ENCODE measurements at regions not wholly inside any gene's neighbourhood (a gene's known extent, or its start where the extent isn't known, plus 50 kb on each side); places are given as distances from the start of the nearest gene placed in this dataset.
A peak's percentile ranks its signal among the peaks of the same experiment; 100 is the strongest.
"Not testable (repeated sequence)": the region's sequence is repeated elsewhere in the genome, so short reads cannot be mapped to it uniquely, and the experiment has no call there.

DNA sequence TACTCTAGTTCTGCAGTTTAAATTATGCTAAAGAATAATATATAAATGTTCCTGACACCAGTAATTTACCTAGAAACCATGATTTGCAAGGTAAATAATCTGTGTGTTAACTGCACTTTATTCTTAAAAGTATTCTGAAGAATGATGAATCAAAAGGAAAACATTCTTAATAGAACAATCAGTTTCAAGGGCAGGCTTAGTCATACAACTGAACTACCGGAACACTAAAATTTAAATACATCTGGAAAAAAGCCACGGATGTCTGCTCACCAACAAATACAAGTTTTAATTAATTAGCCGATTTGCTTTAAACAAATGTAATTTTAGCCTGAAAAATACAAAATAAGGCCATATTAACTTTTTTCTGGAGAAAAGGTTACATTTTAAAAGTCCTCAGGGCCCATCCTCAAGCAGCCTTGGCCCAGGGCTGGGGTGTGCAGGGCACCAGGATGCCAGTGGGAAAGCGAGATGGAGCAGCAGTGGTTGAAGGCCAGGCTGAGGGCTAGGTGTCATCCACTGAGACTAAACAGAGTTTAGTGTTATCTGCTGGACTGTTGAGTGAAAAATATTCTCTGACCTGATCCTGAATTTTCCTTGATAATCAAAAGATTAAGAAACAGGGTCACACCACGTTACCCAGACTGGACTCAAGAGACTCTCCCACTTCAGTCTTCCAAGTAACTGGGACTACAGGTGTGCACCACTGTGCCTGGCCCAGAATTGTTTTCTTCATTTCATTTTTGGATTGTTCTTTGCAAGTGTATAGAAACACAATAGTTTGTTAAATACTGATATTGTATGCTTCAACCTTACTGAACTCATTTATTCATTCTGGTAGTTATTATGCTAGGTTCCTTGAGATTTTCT is 88.2 kb upstream of the DST start:
- Histone ChIP-seq H3K4me3 (replicated peaks in 1 of 3; ENCODE audit: low read depth in 2 of 3, low read length in 3 of 3) (no peak overlapping the region), H3K36me3 (replicated peaks in 1 of 2; ENCODE audit: control insufficient read depth in 1 of 2, insufficient read depth in 2 of 2, low read length in 2 of 2) (no peaks in the 10 kb centered on the region), H3K27ac (ENCODE audit: low read depth in 1 of 2, low read length in 2 of 2) (no peak overlapping the region), H4K20me1 (ENCODE audit: insufficient read depth, low read length) (no peaks in the 10 kb centered on the region), H3K9me3 (replicated peaks in 1 of 2; ENCODE audit: control insufficient read depth in 1 of 2, insufficient read depth in 1 of 2, low read length in 2 of 2) (no peaks in the 10 kb centered on the region), H3K4me1 (ENCODE audit: control insufficient read depth in 1 of 2, insufficient read depth in 2 of 2, low read length in 2 of 2) (peaks cover 8% of the 10 kb centered on the region in 2 donors), H3K9ac (ENCODE audit: insufficient read depth, low read length, poor library complexity, severe bottlenecking) (no peak overlapping the region), H3K27me3 (ENCODE audit: control insufficient read depth in 2 of 2, insufficient read depth in 2 of 2, low read length in 2 of 2) (no peaks in the 10 kb centered on the region), H3K79me2 (ENCODE audit: insufficient read depth, low read length) (no peaks in the 10 kb centered on the region), H3K4me2 (replicated peaks; ENCODE audit: extremely low read depth, low read length, poor library complexity, severe bottlenecking) (no peak overlapping the region), H2AFZ (ENCODE audit: insufficient read depth, low read depth, low read length, poor library complexity, severe bottlenecking) (no peak overlapping the region)
- H3K4me3 Mint-ChIP-seq = no peak overlapping the region
- H3K27me3 Mint-ChIP-seq (ENCODE audit: low read depth in 3 of 3) = no peaks in the 10 kb centered on the region
- DNase-seq = no peak
- H3K36me3 Mint-ChIP-seq = peaks cover 0 to 2% of the 10 kb centered on the region in 2 donors
- peaks cover 0 to under 1% (median 0%) of the 10 kb centered on the region in 7 donors for H3K9me3 Mint-ChIP-seq
- H3K4me1 Mint-ChIP-seq = peaks cover 18% of the 10 kb centered on the region
- TF ChIP-seq, protein P1, sequence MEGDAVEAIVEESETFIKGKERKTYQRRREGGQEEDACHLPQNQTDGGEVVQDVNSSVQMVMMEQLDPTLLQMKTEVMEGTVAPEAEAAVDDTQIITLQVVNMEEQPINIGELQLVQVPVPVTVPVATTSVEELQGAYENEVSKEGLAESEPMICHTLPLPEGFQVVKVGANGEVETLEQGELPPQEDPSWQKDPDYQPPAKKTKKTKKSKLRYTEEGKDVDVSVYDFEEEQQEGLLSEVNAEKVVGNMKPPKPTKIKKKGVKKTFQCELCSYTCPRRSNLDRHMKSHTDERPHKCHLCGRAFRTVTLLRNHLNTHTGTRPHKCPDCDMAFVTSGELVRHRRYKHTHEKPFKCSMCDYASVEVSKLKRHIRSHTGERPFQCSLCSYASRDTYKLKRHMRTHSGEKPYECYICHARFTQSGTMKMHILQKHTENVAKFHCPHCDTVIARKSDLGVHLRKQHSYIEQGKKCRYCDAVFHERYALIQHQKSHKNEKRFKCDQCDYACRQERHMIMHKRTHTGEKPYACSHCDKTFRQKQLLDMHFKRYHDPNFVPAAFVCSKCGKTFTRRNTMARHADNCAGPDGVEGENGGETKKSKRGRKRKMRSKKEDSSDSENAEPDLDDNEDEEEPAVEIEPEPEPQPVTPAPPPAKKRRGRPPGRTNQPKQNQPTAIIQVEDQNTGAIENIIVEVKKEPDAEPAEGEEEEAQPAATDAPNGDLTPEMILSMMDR (IDR thresholded peaks at IDR 0.05) = no peak
- intact Hi-C loops (cut with micrococcal nuclease) = no loop called here
- no peak overlapping the region for H3K27ac Mint-ChIP-seq
- WGBS (ENCODE audit: insufficient coverage) = no CpG with 5 or more reads among the region's 5 CpGs

DNA sequence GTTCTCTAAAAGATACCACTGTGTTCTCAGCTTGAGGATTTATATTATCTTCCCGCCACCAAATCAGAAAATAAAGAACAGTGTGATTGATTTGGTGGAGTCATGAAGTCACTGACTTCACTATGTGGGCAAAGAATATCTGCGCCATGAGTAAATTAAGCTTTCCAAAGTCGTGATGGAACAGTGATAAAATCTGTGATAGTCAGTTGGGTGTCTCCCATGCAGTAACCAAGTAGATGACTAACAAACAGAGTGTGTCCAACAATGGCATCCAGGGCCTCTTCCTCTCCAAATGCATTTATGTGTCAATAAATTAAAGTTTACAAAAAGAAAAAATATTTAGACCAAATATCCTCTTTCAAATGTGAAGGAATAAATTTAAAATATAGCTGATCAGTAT is 87.0 kb upstream of the DST start:
- no peaks in the 10 kb centered on the region for H3K9me3 ChIP-seq (replicated peaks in 1 of 2; ENCODE audit: control insufficient read depth in 1 of 2, insufficient read depth in 1 of 2, low read length in 2 of 2)
- Mint-ChIP-seq H3K4me1 (peaks cover 15% of the 10 kb centered on the region), H3K27me3 (ENCODE audit: low read depth in 3 of 3) (no peaks in the 10 kb centered on the region), H3K9me3 (no peaks in the 10 kb centered on the region), H3K4me3 (no peak overlapping the region), H3K27ac (no peak overlapping the region), H3K36me3 (peaks cover 0 to 2% of the 10 kb centered on the region in 2 donors)
- no peak overlapping the region for H2AFZ ChIP-seq (ENCODE audit: insufficient read depth, low read depth, low read length, poor library complexity, severe bottlenecking)
- peak in 1 of 3 donors; percentile 7 for DNase-seq
- H3K36me3 ChIP-seq (replicated peaks in 1 of 2; ENCODE audit: control insufficient read depth in 1 of 2, insufficient read depth in 2 of 2, low read length in 2 of 2) = no peaks in the 10 kb centered on the region
- TF ChIP-seq, protein P1 (IDR thresholded peaks at IDR 0.05) = no peak
- H3K4me1 ChIP-seq (ENCODE audit: control insufficient read depth in 1 of 2, insufficient read depth in 2 of 2, low read length in 2 of 2) = peaks cover 8% of the 10 kb centered on the region in 2 donors
- 100% methylated on average over 1 of the region's 3 CpGs for WGBS (ENCODE audit: insufficient coverage)
- no peaks in the 10 kb centered on the region for H4K20me1 ChIP-seq (ENCODE audit: insufficient read depth, low read length)
- no peak overlapping the region for H3K9ac ChIP-seq (ENCODE audit: insufficient read depth, low read length, poor library complexity, severe bottlenecking)
- H3K27me3 ChIP-seq (ENCODE audit: control insufficient read depth in 2 of 2, insufficient read depth in 2 of 2, low read length in 2 of 2) = no peaks in the 10 kb centered on the region
- intact Hi-C loops (cut with micrococcal nuclease) = no loop called here
- no peak overlapping the region for H3K27ac ChIP-seq (ENCODE audit: low read depth in 1 of 2, low read length in 2 of 2)
- no peak overlapping the region for H3K4me2 ChIP-seq (replicated peaks; ENCODE audit: extremely low read depth, low read length, poor library complexity, severe bottlenecking)
- no peak overlapping the region for H3K4me3 ChIP-seq (replicated peaks in 1 of 3; ENCODE audit: low read depth in 2 of 3, low read length in 3 of 3)
- no peaks in the 10 kb centered on the region for H3K79me2 ChIP-seq (ENCODE audit: insufficient read depth, low read length)

DNA sequence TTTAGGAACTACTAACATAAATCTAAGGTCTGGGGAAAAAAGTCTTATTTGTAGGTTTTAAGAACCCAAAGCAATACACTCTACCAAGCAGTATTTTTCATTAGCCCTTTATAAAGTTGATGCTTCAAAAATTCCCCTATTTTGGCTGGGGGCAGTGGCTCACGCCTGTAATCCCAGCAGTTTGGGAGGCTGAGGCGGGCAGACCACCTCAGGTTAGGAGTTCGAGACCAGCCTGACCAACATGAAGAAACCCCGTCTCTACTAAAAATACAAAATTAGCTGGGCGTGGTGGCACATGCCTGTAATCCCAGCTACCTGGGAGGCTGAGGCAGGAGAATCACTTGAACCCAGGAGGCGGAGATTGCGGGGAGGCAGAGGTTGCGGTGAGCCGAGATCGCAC is 86.5 kb upstream of the DST start:
- H3K9me3 ChIP-seq (replicated peaks in 1 of 2; ENCODE audit: control insufficient read depth in 1 of 2, insufficient read depth in 1 of 2, low read length in 2 of 2); intact Hi-C loops (cut with micrococcal nuclease); H3K9me3 Mint-ChIP-seq; H3K79me2 ChIP-seq (ENCODE audit: insufficient read depth, low read length); H3K27me3 ChIP-seq (ENCODE audit: control insufficient read depth in 2 of 2, insufficient read depth in 2 of 2, low read length in 2 of 2); H3K4me1 Mint-ChIP-seq; H3K4me3 ChIP-seq (replicated peaks in 1 of 3; ENCODE audit: low read depth in 2 of 3, low read length in 3 of 3); H3K27ac ChIP-seq (ENCODE audit: low read depth in 1 of 2, low read length in 2 of 2); H3K36me3 ChIP-seq (replicated peaks in 1 of 2; ENCODE audit: control insufficient read depth in 1 of 2, insufficient read depth in 2 of 2, low read length in 2 of 2); H2AFZ ChIP-seq (ENCODE audit: insufficient read depth, low read depth, low read length, poor library complexity, severe bottlenecking); H3K4me2 ChIP-seq (replicated peaks; ENCODE audit: extremely low read depth, low read length, poor library complexity, severe bottlenecking); H4K20me1 ChIP-seq (ENCODE audit: insufficient read depth, low read length); DNase-seq; H3K4me1 ChIP-seq (ENCODE audit: control insufficient read depth in 1 of 2, insufficient read depth in 2 of 2, low read length in 2 of 2); H3K4me3 Mint-ChIP-seq; H3K9ac ChIP-seq (ENCODE audit: insufficient read depth, low read length, poor library complexity, severe bottlenecking); H3K36me3 Mint-ChIP-seq; H3K27me3 Mint-ChIP-seq (ENCODE audit: low read depth in 3 of 3): not testable (repeated sequence)
- WGBS (ENCODE audit: insufficient coverage) = 94% methylated on average over 5 of the region's 10 CpGs
- peak overlapping the region in 1 of 7 donors; percentile 53 for H3K27ac Mint-ChIP-seq
